GM13977 (cell line): ENCODE measurements at regions not wholly inside any gene's neighbourhood (a gene's known extent, or its start where the extent isn't known, plus 50 kb on each side); places are given as distances from the start of the nearest gene placed in this dataset.
A peak's percentile ranks its signal among the peaks of the same experiment; 100 is the strongest.

Experiments used
- DNase-seq: peaks from one replicate; pipeline ENCODE4 v3.0.0; 2012; ENCODE audit warnings: low spot score
- in situ Hi-C: fragments of 300-500 bp; cut with MboI; formaldehyde crosslinking; loops from one replicate; pipeline ENCODE4 v1.12.0; 2022; ENCODE audit warnings: low sequenced_read_pairs, low pct_unique_long_range_greater_than_20kb, mixed read lengths, inconsistent platforms; ENCODE audit not compliant: unreplicated experiment
- TF ChIP-seq, protein P1 (sequence below): IDR thresholded peaks from 2 replicates; pipeline ENCODE4 v1.5.1; 2012; ENCODE audit warnings: mild to moderate bottlenecking, control low read depth; ENCODE audit not compliant: insufficient read depth; ENCODE audit errors: extremely low read depth, missing control alignments

DNA sequence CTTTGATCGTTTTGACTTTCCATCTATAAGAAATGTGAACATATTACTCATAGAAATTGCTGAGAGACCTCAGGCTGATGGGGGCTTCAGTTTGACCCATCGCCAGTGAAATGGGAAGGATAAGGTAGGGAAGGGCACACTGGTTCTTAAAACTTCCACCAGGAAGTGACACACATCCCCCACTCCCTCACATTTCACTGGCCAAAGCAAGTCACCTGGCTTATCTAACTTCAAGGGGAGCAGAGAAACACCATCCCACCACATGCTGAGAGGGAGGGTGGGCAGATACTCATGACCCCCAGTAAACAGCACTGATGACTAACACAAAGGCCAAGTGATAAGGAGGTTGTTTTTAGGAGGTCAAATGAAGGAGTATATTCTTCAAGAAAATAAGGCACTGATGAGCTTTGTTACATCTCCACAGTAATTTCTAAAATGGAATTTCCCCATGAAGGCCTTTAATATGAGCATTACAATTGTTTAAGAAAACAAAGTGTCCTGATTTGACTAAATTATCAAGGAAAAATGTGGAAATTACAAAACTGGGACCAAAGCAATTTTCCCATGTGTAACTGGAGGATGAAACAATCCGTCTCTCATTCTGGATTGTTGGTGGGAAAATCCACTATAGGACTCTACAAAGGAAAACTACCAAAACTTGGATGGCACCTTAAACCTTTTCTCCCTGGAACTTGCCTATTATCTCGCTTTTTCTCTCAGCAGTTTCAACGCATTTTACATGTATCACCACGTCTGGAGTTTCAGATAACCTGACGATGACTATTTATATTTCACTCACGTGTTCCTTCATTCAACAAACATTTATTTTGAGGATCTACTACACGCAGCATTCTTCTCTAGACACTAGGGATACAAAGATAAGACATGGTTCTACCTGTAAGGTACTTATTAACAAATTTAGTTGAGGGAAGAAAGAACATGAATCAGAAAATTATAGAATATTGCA lies 91.8 kb upstream of the EEA1 start:
- in situ Hi-C loops = no loop called here
- no peak for DNase-seq
- TF ChIP-seq, protein P1, sequence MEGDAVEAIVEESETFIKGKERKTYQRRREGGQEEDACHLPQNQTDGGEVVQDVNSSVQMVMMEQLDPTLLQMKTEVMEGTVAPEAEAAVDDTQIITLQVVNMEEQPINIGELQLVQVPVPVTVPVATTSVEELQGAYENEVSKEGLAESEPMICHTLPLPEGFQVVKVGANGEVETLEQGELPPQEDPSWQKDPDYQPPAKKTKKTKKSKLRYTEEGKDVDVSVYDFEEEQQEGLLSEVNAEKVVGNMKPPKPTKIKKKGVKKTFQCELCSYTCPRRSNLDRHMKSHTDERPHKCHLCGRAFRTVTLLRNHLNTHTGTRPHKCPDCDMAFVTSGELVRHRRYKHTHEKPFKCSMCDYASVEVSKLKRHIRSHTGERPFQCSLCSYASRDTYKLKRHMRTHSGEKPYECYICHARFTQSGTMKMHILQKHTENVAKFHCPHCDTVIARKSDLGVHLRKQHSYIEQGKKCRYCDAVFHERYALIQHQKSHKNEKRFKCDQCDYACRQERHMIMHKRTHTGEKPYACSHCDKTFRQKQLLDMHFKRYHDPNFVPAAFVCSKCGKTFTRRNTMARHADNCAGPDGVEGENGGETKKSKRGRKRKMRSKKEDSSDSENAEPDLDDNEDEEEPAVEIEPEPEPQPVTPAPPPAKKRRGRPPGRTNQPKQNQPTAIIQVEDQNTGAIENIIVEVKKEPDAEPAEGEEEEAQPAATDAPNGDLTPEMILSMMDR = no peak

DNA sequence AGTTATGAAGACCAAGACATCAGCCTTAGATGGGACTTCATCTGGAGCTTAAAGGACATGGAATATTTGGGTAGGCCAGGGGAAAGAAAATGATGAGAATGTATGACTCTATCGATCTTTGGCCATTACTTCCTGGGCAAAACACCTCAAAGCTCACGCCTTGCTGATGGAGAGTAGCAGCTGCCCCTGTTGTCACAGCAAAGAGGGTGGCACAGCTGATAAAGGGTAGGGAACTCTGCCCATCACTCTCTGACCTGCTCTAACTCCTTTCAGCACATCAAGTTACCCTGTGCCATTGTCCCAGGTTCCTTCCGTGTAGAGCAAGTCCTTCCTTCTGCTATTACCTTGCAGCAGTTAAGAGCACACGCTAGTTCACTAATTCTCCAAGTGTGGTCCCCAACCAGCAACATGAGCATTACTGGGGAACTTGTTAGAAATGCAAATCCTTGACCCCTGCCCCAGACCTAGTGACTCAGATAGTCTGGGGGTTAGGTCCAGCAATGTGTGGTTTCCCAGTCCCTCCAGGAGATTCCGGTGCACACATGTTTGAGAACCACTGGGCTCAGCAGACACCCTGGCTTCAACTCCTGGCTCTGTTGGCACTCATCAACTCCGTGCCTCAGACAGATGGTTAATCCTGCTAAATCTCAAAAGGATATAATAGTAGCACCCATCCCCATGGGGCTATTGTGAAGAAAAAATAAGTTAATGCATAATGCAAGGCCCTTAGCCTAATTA lies 93.7 kb upstream of the EEA1 start:
- DNase-seq = no peak
- in situ Hi-C loops = no loop called here
- TF ChIP-seq, protein P1 = no peak

DNA sequence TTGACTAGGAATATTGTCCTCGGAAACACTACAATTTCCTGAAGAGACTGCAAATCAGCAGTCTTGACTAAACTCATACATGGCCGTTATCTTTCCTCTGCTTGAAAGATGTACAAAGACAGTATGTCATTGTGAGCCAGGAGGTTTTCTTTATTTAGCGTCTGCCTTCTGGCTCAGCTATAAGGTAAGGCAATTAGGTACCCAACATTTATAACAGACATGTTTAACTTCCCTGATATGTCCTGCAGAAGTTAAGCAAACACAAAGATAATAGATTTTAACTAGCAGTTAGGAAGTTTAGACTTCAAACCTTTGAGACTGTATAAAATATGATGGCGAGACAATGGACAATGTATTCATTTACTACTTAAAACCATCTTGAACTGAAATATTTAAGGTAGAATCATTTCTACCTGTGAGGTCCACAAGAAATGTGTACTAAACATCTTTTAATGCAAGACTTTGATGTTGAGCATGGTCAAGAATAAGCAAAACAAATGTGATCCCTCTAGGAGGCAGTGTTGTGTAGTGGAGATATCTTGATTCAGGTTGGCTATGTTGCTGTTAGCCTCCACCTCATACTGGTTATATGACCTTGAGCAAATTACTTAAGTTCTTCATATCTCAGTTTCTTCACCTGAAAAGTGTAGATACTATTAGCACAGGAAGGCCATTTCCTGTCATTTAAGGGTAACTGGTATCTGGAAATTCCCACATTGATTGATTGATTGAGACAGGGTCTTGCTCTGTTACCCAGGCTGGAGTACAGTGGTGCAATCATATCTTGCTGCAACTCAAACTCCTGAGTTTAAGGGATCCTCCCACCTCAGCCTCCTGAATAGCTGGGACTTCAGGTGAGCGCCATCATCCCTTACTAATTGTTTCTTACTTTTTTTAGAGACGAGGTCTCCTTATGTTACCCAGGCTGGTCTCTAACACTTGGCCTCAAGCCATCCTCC lies 96.3 kb upstream of the EEA1 start:
- peak; percentile 52 for DNase-seq
- in situ Hi-C loops = no loop called here
- TF ChIP-seq, protein P1 = peak; percentile 59

DNA sequence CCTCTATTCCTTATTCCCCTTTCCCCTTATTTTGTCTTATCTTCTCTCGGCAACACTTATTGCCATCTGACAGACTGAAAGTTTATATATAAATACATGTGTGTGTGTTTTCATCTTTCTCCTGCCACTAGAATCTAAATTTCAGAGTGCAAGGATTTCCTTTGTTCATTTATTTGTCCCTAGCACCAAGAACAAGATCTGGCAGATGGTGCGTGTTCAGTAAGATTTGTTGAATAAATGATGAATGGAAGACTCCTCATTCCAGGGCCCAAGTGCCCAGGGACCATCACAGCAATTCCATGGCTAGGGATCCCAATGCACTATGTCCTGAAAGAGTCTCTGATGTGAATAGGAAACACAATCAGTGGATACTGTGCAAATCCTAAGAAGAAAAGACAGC lies 97.9 kb upstream of the EEA1 start:
- in situ Hi-C loops = no loop called here
- no peak for DNase-seq

DNA sequence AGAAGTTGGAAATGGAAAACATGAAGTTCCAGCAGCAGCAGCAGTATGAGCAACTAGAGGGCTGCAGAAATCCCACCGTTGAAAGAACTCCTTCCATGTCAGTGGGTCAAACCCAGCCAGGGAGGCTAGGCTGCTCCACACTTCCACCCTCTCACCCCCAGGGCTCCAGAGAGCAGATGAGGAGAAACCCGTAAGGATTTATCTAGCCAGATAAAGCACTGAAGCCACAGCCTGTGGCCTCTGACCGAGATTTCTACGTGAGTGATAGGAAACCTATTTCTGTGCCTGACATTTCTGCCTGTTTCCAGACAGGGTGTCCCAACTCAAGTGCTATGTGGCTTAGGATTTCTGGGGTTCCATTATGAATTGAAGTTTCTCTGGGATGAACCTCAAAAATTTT lies 100.0 kb upstream of the EEA1 start:
- in situ Hi-C loops = no loop called here
- TF ChIP-seq, protein P1 = no peak
- no peak for DNase-seq

More for the DNA sequence above, 97.9 kb upstream of the EEA1 start:
- TF ChIP-seq, protein P1 = no peak

DNA sequence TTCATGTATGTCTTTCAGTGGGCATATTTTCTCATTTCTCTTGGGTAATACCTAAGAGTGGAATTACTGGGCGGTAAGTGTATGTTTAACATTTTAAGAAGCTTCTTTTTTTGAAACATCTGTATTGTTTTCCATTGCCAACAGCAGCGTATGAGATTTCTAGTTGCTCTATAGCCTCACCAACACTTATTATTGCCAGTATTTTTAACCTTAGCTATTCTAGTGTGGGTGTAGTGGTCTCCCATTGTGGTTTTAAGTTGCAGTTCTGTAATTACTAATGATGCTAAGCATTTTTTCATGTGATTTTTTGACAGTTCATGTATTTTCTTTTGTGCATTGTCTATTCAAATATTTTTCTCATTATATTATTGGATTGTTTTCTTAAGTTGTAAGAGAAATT lies 101.9 kb upstream of the EEA1 start:
- in situ Hi-C loops = no loop called here
- no peak for DNase-seq
- TF ChIP-seq, protein P1 = no peak
